IPS-11a (cell line): ENCODE measurements at regions not wholly inside any gene's neighbourhood (a gene's known extent, or its start where the extent isn't known, plus 50 kb on each side); places are given as distances from the start of the nearest gene placed in this dataset.

Experiments
- H3K4me3 ChIP-seq: one replicate; pipeline ENCODE4 v1.5.1; 2013; ENCODE audit warnings: low read depth, low read length, control low read depth

- no peak overlapping the region for H3K4me3 ChIP-seq
Measured at GRCh38 chr7:115719963-115720362, 310.6 kb downstream of the TFEC start.

- H3K4me3 ChIP-seq: no peak overlapping the region
Measured at GRCh38 chr7:115709664-115710063, 320.9 kb downstream of the TFEC start.

GRCh38 chr7:115708013-115708341 lies 322.6 kb downstream of the TFEC start:
- H3K4me3 ChIP-seq: no peak overlapping the region

- no peak overlapping the region for H3K4me3 ChIP-seq
Measured at GRCh38 chr7:115707258-115708012, 323.1 kb downstream of the TFEC start.

- H3K4me3 ChIP-seq: no peak overlapping the region
Measured at GRCh38 chr7:115704884-115705283, 325.7 kb downstream of the TFEC start.

- H3K4me3 ChIP-seq: no peak overlapping the region
Measured at GRCh38 chr7:115701141-115701540, 329.4 kb downstream of the TFEC start.

GRCh38 chr7:115694424-115694823 lies 336.1 kb downstream of the TFEC start:
- H3K4me3 ChIP-seq: no peak overlapping the region

- H3K4me3 ChIP-seq: no peak overlapping the region
Measured at GRCh38 chr7:115693779-115694178, 336.8 kb downstream of the TFEC start.

GRCh38 chr7:115689941-115690340 lies 340.6 kb downstream of the TFEC start:
- H3K4me3 ChIP-seq: no peak overlapping the region

GRCh38 chr7:115683093-115683492 lies 347.5 kb downstream of the TFEC start:
- H3K4me3 ChIP-seq: no peak overlapping the region

GRCh38 chr7:115682507-115682906 lies 348.1 kb downstream of the TFEC start:
- H3K4me3 ChIP-seq: no peak overlapping the region

- H3K4me3 ChIP-seq: no peak overlapping the region
Measured at GRCh38 chr7:115680921-115681320, 349.6 kb downstream of the TFEC start.

GRCh38 chr7:115679976-115680375 lies 350.6 kb downstream of the TFEC start:
- no peak overlapping the region for H3K4me3 ChIP-seq

GRCh38 chr7:115679423-115679822 lies 351.1 kb downstream of the TFEC start:
- no peak overlapping the region for H3K4me3 ChIP-seq

- H3K4me3 ChIP-seq: no peak overlapping the region
Measured at GRCh38 chr7:115678086-115678982, 352.2 kb downstream of the TFEC start.

- H3K4me3 ChIP-seq: no peak overlapping the region
Measured at GRCh38 chr7:115676707-115677106, 353.9 kb downstream of the TFEC start.

- no peak overlapping the region for H3K4me3 ChIP-seq
Measured at GRCh38 chr7:115676080-115676479, 354.5 kb downstream of the TFEC start.

GRCh38 chr7:115674467-115675024 lies 356.0 kb downstream of the TFEC start:
- no peak overlapping the region for H3K4me3 ChIP-seq

GRCh38 chr7:115672024-115672423 lies 358.5 kb downstream of the TFEC start:
- no peak overlapping the region for H3K4me3 ChIP-seq

GRCh38 chr7:115662676-115663075 lies 367.9 kb downstream of the TFEC start:
- no peak overlapping the region for H3K4me3 ChIP-seq

GRCh38 chr7:115662120-115662519 lies 368.4 kb downstream of the TFEC start:
- H3K4me3 ChIP-seq: no peak overlapping the region

GRCh38 chr7:115658223-115658622 lies 372.3 kb downstream of the TFEC start:
- H3K4me3 ChIP-seq: no peak overlapping the region
